Progenitor cell of endocrine pancreas (in vitro differentiated cells): ENCODE measurements at regions not wholly inside any gene's neighbourhood (a gene's known extent, or its start where the extent isn't known, plus 50 kb on each side); places are given as distances from the start of the nearest gene placed in this dataset.

Source experiments
- DNase-seq: peaks from one replicate; pipeline ENCODE4 v3.0.0; 2021; ENCODE audit warnings: low spot score; ENCODE audit not compliant: unreplicated experiment
- H3K27ac Mint-ChIP-seq: 2 replicates; pipeline ENCODE4 v1.8.0; 2021; ENCODE audit warnings: mild to moderate bottlenecking, moderate library complexity, mixed read lengths
- H3K27me3 Mint-ChIP-seq: 2 replicates; pipeline ENCODE4 v1.8.0; 2021; ENCODE audit warnings: mixed read lengths
- H3K36me3 Mint-ChIP-seq: 2 replicates; pipeline ENCODE4 v1.8.0; 2022; ENCODE audit warnings: mixed read lengths; ENCODE audit not compliant: insufficient read depth
- H3K4me1 Mint-ChIP-seq: 2 replicates; pipeline ENCODE4 v1.8.0; 2021; ENCODE audit warnings: low read depth, mixed read lengths
- H3K4me3 Mint-ChIP-seq: 2 replicates; pipeline ENCODE4 v1.8.0; 2021; ENCODE audit warnings: low read depth, mild to moderate bottlenecking, moderate library complexity, mixed read lengths
- H3K9me3 Mint-ChIP-seq: 2 replicates; pipeline ENCODE4 v1.8.0; 2021; ENCODE audit warnings: low read depth, mixed read lengths
- TF ChIP-seq, protein P1 (sequence below): fragments of 200-600 bp; sonication (generic); IDR thresholded peaks from one replicate; pipeline ENCODE4 v1.5.0; 2021; ENCODE audit warnings: antibody characterized with exemption, mild to moderate bottlenecking; ENCODE audit not compliant: unreplicated experiment

DNA sequence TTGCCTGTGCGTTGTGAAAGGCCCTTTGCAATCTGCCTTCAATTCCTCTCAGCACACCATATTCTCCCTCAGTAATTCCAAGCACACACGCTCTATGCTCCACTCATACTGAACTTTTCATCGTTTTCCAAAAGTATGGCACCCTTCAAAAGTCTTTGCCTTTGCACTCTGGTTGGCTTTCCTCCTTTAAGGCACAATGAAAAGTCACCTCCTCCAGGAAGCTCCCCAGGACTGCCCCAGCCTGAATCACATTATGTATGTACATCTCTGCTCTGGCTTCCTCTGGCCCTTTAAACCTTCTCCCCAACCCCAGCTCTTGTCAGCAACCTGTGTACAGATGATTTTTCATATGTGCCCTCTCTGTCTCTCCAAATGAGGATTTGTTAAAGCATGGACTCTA is 250.7 kb downstream of the MAF start:
- Mint-ChIP-seq H3K4me1 (no peaks in the 10 kb centered on the region), H3K9me3 (no peaks in the 10 kb centered on the region), H3K4me3 (no peak overlapping the region), H3K27ac (no peak overlapping the region), H3K36me3 (no peaks in the 10 kb centered on the region), H3K27me3 (peaks cover 13% of the 10 kb centered on the region)
- TF ChIP-seq, protein P1, sequence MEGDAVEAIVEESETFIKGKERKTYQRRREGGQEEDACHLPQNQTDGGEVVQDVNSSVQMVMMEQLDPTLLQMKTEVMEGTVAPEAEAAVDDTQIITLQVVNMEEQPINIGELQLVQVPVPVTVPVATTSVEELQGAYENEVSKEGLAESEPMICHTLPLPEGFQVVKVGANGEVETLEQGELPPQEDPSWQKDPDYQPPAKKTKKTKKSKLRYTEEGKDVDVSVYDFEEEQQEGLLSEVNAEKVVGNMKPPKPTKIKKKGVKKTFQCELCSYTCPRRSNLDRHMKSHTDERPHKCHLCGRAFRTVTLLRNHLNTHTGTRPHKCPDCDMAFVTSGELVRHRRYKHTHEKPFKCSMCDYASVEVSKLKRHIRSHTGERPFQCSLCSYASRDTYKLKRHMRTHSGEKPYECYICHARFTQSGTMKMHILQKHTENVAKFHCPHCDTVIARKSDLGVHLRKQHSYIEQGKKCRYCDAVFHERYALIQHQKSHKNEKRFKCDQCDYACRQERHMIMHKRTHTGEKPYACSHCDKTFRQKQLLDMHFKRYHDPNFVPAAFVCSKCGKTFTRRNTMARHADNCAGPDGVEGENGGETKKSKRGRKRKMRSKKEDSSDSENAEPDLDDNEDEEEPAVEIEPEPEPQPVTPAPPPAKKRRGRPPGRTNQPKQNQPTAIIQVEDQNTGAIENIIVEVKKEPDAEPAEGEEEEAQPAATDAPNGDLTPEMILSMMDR, result no peak
- no peak for DNase-seq

GRCh38 chr16:79348521-79349306 is 251.8 kb downstream of the MAF start:
- no peaks in the 10 kb centered on the region for H3K36me3 Mint-ChIP-seq
- TF ChIP-seq, protein P1, result no peak
- H3K27me3 Mint-ChIP-seq, result peaks cover 10% of the 10 kb centered on the region
- DNase-seq, result no peak
- no peak overlapping the region for H3K4me3 Mint-ChIP-seq
- no peak overlapping the region for H3K27ac Mint-ChIP-seq
- no peaks in the 10 kb centered on the region for H3K4me1 Mint-ChIP-seq
- no peaks in the 10 kb centered on the region for H3K9me3 Mint-ChIP-seq

- no peak for DNase-seq
- H3K4me1 Mint-ChIP-seq, result no peaks in the 10 kb centered on the region
- TF ChIP-seq, protein P1, result no peak
- H3K27me3 Mint-ChIP-seq, result peaks cover 10% of the 10 kb centered on the region
- H3K9me3 Mint-ChIP-seq, result no peaks in the 10 kb centered on the region
- no peak overlapping the region for H3K4me3 Mint-ChIP-seq
- H3K36me3 Mint-ChIP-seq, result no peaks in the 10 kb centered on the region
- H3K27ac Mint-ChIP-seq, result no peak overlapping the region
Measured at GRCh38 chr16:79347277-79347676, 253.3 kb downstream of the MAF start.

GRCh38 chr16:79339863-79340262 is 260.7 kb downstream of the MAF start:
- Mint-ChIP-seq H3K4me3 (no peak overlapping the region), H3K4me1 (no peaks in the 10 kb centered on the region), H3K27me3 (peaks cover 3% of the 10 kb centered on the region), H3K27ac (no peak overlapping the region), H3K9me3 (no peaks in the 10 kb centered on the region), H3K36me3 (no peaks in the 10 kb centered on the region)
- TF ChIP-seq, protein P1, result no peak
- DNase-seq, result no peak

- H3K4me1 Mint-ChIP-seq, result no peaks in the 10 kb centered on the region
Measured at GRCh38 chr16:79337906-79338305, 262.6 kb downstream of the MAF start.

More at GRCh38 chr16:79337906-79338305, 262.6 kb downstream of the MAF start:
- Mint-ChIP-seq H3K27ac (no peak overlapping the region), H3K4me3 (no peak overlapping the region), H3K27me3 (peaks cover 3% of the 10 kb centered on the region), H3K36me3 (no peaks in the 10 kb centered on the region), H3K9me3 (no peaks in the 10 kb centered on the region)
- no peak for DNase-seq
- TF ChIP-seq, protein P1, result no peak
